A673 (cell line): ENCODE measurements at regions not wholly inside any gene's neighbourhood (a gene's known extent, or its start where the extent isn't known, plus 50 kb on each side); places are given as distances from the start of the nearest gene placed in this dataset.

Experiments
- CTCF ChIP-seq: fragments of 300-800, 200-600 bp; sonication (generic); conservative IDR thresholded peaks from 2 replicates; pipeline ENCODE4 v1.5.1; 2017; ENCODE audit warnings: low read depth, mild to moderate bottlenecking, antibody characterized with exemption, low read length, moderate library complexity, mixed read lengths
- EZH2 ChIP-seq: fragments of 200-600 bp; sonication (generic); IDR thresholded peaks from 2 replicates; pipeline ENCODE4 v1.6.1; 2017; ENCODE audit warnings: borderline replicate concordance, low read depth, mild to moderate bottlenecking, mixed read lengths, antibody characterized with exemption, low read length; ENCODE audit not compliant: poor library complexity, severe bottlenecking

- TF ChIP-seq EZH2 = no peak
- no peak for TF ChIP-seq CTCF
Measured at GRCh38 chrX:146144039-146144438, 326.4 kb downstream of the SLITRK2 start.
